Heart right ventricle (tissue), 16 donors: ENCODE measurements at regions not wholly inside any gene's neighbourhood (a gene's known extent, or its start where the extent isn't known, plus 50 kb on each side); places are given as distances from the start of the nearest gene placed in this dataset.

Experiments used
- ATAC-seq, 8 donors: fragments of 200-7000 bp; cut with Tn5 transposase; one replicate each; pipeline ENCODE4 v1.9.1; 2020; ENCODE audit warnings: mild to moderate bottlenecking in 8 of 8, moderate library complexity in 8 of 8, moderate number of reproducible peaks in 1 of 8
- DNase-seq, 2 donors: peaks; one replicate each; pipeline ENCODE4 v3.0.0-alpha.2; 2020
- H3K27ac ChIP-seq, 10 donors: fragments of 200-600 bp; sonication (generic) in 2 of 10; one replicate each; pipeline versions ENCODE4 v1.5.0 to v1.8.0; 2020 to 2022; ENCODE audit warnings: mild to moderate bottlenecking in 3 of 10
- H3K27me3 ChIP-seq, 7 donors: fragments of 200-600 bp; one replicate each; pipeline ENCODE4 v1.8.0; 2021 to 2022; ENCODE audit warnings: mild to moderate bottlenecking in 2 of 7
- H3K36me3 ChIP-seq, 9 donors: fragments of 200-600 bp; sonication (generic) in 1 of 9; one replicate each; pipeline versions ENCODE4 v1.5.0 to v1.8.0; 2020 to 2022; ENCODE audit warnings: mild to moderate bottlenecking in 2 of 9
- H3K4me1 ChIP-seq, 9 donors: fragments of 200-600 bp; sonication (generic) in 1 of 9; one replicate each; pipeline versions ENCODE4 v1.5.0 to v1.8.0; 2020 to 2022; ENCODE audit warnings: mild to moderate bottlenecking in 4 of 9
- H3K4me3 ChIP-seq, 10 donors: fragments of 200-600 bp; sonication (generic) in 2 of 10; one replicate each; pipeline versions ENCODE4 v1.5.0 to v1.8.0; 2020 to 2022; ENCODE audit warnings: mild to moderate bottlenecking in 7 of 10, moderate library complexity in 2 of 10
- H3K9me3 ChIP-seq, 11 donors: fragments of 200-600 bp in 10 of 11; sonication (generic) in 2 of 11; one replicate each; pipeline versions ENCODE4 v1.5.0 to v1.8.0; 2013 to 2022; ENCODE audit warnings: mild to moderate bottlenecking in 2 of 11, control low read depth in 1 of 11, moderate library complexity in 1 of 11
- WGBS, 2 donors: extraction: QIAGEN DNeasy Blood & Tissue Kit; methylation state at CpG; one replicate each; pipeline ENCODE4 v1.1.7; 2013; ENCODE audit warnings: inconsistent platforms in 1 of 2; 5-methylcytosine and 5-hydroxymethylcytosine counted together
- intact Hi-C, 10 donors: fragments of 100-400 bp; cut with DNase I; formaldehyde crosslinking; loops; one replicate each; pipeline versions ENCODE4 v1.11.1 to v1.14.2; 2022
- TF ChIP-seq, protein P1 (sequence below), 9 donors: fragments of 200-600 bp; sonication (generic) in 2 of 9; IDR thresholded peaks; one replicate each; pipeline versions ENCODE4 v1.5.0 to v1.8.0; 2021 to 2022; ENCODE audit warnings: antibody characterized with exemption in 9 of 9, mild to moderate bottlenecking in 5 of 9, moderate library complexity in 1 of 9
- donor health status: Arrhythmogenic right ventricular cardiomyopathy.
- donor health status: ischemic (EF 13 %, LVEDD 7.1; RV severe dilation, severe dysfunction).
- donor health status: healthy with polysubstance abuse.
- donor health status: DM: no; HTN: yes; CAD: no.
- donor health status: DM: no; HTN: no; CAD: no.
- donor health status: ischemic (EF 25% LVEDD 6.9; RV normal size, moderate dysfunction).
- donor health status: ischemic (EF 25% LVEDD 5.7; RV mildly dilated, moderate dysfunction).
- donor health status: healthy.
- donor health status: DM: yes; HTN: yes; CAD: no.
- donor health status: Ischemic cardiomyopathy.
- donor health status: ischemic (EF 35%, LVEDD 5.7; RV mildly dilated, moderate dysfunction).
- donor health status: nonischemic (EF 11% LVEDD 7.7; RV severe dilation, severe dysfunction).
- donor health status: DM: yes; HTN: yes; CAD: no.
- donor health status: PGD.
- donor health status: ischemic (EF 29% LVEDD 5.4; RV normal size, mild dysfunction).
- donor health status: nonischemic (EF 23%, LVEDD 6.1; RV moderate dilation, normal function).

DNA sequence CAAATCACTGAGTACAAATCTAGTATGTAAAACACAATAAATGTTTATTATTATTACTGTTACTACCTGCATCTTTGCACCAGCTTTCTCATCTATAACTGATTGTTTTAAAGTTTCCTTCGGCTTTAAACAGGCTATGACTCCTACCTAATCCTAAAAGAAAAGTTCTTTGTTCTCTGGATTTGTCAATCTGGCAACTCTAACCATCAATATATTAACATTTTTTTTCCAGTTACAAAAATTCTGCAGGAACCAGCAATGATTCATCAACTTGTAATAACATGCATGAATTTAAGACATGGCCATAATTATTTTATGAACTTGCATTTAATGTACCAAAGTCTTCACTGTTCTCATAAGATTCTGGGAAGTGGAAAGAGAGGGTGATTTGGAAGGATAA lies 228.5 kb downstream of the PIK3R1 start:
- ATAC-seq, result no peak
- intact Hi-C loops, result no loop called here
- no peaks in the 10 kb centered on the region for H3K36me3 ChIP-seq

DNA sequence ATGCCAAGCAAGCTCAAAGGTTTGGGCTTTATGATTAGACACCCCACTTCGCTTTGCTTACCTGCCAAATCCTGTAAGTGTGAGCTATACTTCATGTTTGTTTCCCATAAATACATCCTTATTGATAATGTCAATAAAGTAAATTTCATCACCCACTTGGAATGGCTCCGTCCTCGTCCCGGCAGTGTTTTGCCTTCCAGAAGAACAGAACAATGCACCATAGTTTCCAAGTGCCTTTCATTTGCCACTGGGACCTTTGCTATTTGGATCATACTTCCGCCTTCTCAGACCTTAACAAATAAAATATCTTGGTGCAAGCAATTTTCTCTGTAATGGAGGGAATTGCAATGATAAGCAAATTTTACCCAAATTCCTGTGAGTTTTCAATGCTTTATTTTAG lies 229.3 kb downstream of the PIK3R1 start:
- H3K27me3 ChIP-seq, result no peaks in the 10 kb centered on the region
- DNase-seq (no peak), ATAC-seq (peak in 1 of 8 donors; percentile 35)
- H3K36me3 ChIP-seq, result no peaks in the 10 kb centered on the region
- H3K4me3 ChIP-seq, result no peak overlapping the region
- H3K9me3 ChIP-seq, result no peaks in the 10 kb centered on the region
- peak overlapping the region in 5 of 10 donors; percentile 1 to 51 (median 28) for H3K27ac ChIP-seq
- intact Hi-C loops, result no loop called here
- H3K4me1 ChIP-seq, result peaks cover 0 to 22% (median 12%) of the 10 kb centered on the region in 9 donors
- TF ChIP-seq, protein P1, sequence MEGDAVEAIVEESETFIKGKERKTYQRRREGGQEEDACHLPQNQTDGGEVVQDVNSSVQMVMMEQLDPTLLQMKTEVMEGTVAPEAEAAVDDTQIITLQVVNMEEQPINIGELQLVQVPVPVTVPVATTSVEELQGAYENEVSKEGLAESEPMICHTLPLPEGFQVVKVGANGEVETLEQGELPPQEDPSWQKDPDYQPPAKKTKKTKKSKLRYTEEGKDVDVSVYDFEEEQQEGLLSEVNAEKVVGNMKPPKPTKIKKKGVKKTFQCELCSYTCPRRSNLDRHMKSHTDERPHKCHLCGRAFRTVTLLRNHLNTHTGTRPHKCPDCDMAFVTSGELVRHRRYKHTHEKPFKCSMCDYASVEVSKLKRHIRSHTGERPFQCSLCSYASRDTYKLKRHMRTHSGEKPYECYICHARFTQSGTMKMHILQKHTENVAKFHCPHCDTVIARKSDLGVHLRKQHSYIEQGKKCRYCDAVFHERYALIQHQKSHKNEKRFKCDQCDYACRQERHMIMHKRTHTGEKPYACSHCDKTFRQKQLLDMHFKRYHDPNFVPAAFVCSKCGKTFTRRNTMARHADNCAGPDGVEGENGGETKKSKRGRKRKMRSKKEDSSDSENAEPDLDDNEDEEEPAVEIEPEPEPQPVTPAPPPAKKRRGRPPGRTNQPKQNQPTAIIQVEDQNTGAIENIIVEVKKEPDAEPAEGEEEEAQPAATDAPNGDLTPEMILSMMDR (IDR thresholded peaks at IDR 0.05), result no peak
- 64 to 68% methylated on average over 5 of the region's 5 CpGs for WGBS, 2 donors

More for the DNA sequence above, 228.5 kb downstream of the PIK3R1 start:
- TF ChIP-seq, protein P1 (IDR thresholded peaks at IDR 0.05), result no peak
- no peak for DNase-seq
- no peaks in the 10 kb centered on the region for H3K9me3 ChIP-seq
- no peak overlapping the region for H3K4me3 ChIP-seq
- peak overlapping the region in 4 of 10 donors; percentile 1 to 51 (median 20) for H3K27ac ChIP-seq
- 76 to 84% methylated on average over 1 of the region's 1 CpG for WGBS, 2 donors
- peaks cover 0 to 22% (median 12%) of the 10 kb centered on the region in 9 donors for H3K4me1 ChIP-seq
- H3K27me3 ChIP-seq, result no peaks in the 10 kb centered on the region

DNA sequence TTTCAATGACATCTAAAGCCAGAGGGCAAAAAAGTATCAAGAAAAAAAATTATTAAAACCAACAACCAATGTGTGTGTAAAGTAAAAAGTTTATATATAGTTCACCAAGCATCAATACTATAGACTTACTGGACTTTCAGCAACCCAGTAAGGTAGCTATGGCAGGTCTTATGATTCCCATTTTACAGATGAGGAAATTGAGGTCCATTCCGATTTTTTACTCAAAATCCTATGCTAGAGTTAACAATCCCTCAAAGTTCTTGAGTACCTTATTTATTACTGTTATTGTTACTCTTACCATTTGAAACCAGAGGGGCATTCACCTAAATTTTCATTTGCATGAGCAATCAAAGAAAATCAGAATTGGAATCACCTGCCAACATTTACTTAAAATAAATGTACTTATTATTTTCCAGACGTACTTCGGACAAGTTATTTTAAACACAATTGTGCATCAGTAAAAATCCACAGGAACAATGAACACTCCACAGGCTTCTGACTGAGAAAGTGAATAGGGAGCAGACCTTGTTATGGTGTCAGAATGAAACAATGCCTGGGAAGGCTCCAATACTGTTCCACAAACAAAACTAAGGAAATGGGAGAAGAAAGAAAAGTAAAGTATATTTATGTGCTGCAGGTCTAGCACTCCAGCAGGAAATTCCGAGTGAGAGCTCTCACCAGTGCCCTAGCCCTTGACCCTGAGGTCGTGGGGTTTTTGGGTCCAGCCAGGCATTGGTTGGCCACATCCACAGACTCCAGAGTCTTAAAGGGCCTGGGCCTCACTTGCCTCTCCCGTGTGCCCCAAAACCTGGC lies 229.9 kb downstream of the PIK3R1 start:
- ATAC-seq, result peak in 6 of 8 donors; percentile 27 to 84 (median 64)
- H3K27ac ChIP-seq, result peak overlapping the region in 6 of 10 donors; percentile 11 to 51 (median 36)
- TF ChIP-seq, protein P1 (IDR thresholded peaks at IDR 0.05), result no peak

DNA sequence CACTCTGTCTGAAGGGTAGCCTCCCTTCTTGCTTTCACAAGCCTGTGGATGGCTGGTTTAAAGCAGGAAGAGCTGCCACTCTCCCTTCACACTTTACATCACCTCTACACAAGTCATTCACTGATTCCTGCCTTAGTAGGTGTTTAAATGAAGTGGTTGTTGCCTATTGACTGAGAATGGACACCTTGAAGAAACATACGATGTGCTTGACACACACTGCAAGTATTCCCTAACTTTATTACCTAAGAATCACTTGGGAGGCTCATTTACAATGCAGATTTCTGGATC lies 230.5 kb downstream of the PIK3R1 start:
- intact Hi-C loops, result no loop called here
- ATAC-seq (no peak), DNase-seq (no peak)
- TF ChIP-seq, protein P1 (IDR thresholded peaks at IDR 0.05), result no peak
- Histone ChIP-seq H3K4me1 (peaks cover 0 to 22% (median 12%) of the 10 kb centered on the region in 9 donors), H3K9me3 (no peaks in the 10 kb centered on the region), H3K36me3 (no peaks in the 10 kb centered on the region), H3K27ac (peak overlapping the region in 6 of 10 donors; percentile 11 to 47 (median 27)), H3K4me3 (no peak overlapping the region), H3K27me3 (no peaks in the 10 kb centered on the region)
- WGBS, 2 donors, result 92 to 93% methylated on average over 1 of the region's 1 CpG

More for the DNA sequence above, 229.9 kb downstream of the PIK3R1 start:
- no peaks in the 10 kb centered on the region for H3K36me3 ChIP-seq
- WGBS, 2 donors, result 66 to 67% methylated on average over 6 of the region's 6 CpGs
- H3K27me3 ChIP-seq, result no peaks in the 10 kb centered on the region
- H3K4me3 ChIP-seq, result no peak overlapping the region
- peaks cover 0 to 22% (median 12%) of the 10 kb centered on the region in 9 donors for H3K4me1 ChIP-seq
- peak in 1 of 2 donors; percentile 25 for DNase-seq
- H3K9me3 ChIP-seq, result no peaks in the 10 kb centered on the region
- intact Hi-C loops, result no loop called here
